K562 (cell line): ENCODE measurements at regions not wholly inside any gene's neighbourhood (a gene's known extent, or its start where the extent isn't known, plus 50 kb on each side); places are given as distances from the start of the nearest gene placed in this dataset.

Experiments
- CTCF ChIP-seq, 3 experiments: IDR thresholded peaks in 2 of 3; conservative IDR thresholded peaks in 1 of 3; 2 replicates each; pipeline ENCODE4 v1.5.1; 2011 to 2012; ENCODE audit warnings: low read length in 3 of 3, mild to moderate bottlenecking in 3 of 3, control low read depth in 2 of 3, improper control_type of control experiment in 1 of 3, inconsistent platforms in 1 of 3, low read depth in 1 of 3, mixed read lengths in 1 of 3, moderate library complexity in 1 of 3; ENCODE audit not compliant: insufficient read depth in 2 of 3
- GATAD2A ChIP-seq: fragments of 450-650 bp; IDR thresholded peaks from 2 replicates; pipeline ENCODE4 v1.6.1; 2017
- HDAC2 ChIP-seq: fragments of 450-650 bp; IDR thresholded peaks from 2 replicates; pipeline ENCODE4 v1.6.1; 2016; ENCODE audit warnings: mild to moderate bottlenecking
- HMGN3 ChIP-seq: IDR thresholded peaks from 2 replicates; pipeline ENCODE4 v1.6.1; 2011; ENCODE audit warnings: borderline replicate concordance, low read depth, mild to moderate bottlenecking, mixed read lengths, low read length; ENCODE audit not compliant: insufficient read length; ENCODE audit errors: extremely low read depth
- KLF13 ChIP-seq: fragments of 450-650 bp; IDR thresholded peaks from 2 replicates; pipeline ENCODE4 v1.6.1; 2016; ENCODE audit warnings: missing genetic modification characterization, low read depth, mild to moderate bottlenecking, missing compliant biosample characterization, moderate library complexity, borderline replicate concordance
- NCOA1 ChIP-seq: fragments of 450-650 bp; IDR thresholded peaks from 2 replicates; pipeline ENCODE4 v1.6.1; 2016; ENCODE audit warnings: low read depth

GRCh38 chr10:8481718-8482504 lies 427.4 kb downstream of the GATA3 start:
- TF ChIP-seq KLF13 (tag) (no peak), CTCF (IDR thresholded peaks at IDR 0.05 in 2 of 3, conservative IDR thresholded peaks at IDR 0.05 in 1 of 3; ENCODE audit: insufficient read depth in 2 of 3, low read depth in 1 of 3, low read length in 3 of 3) (no peak), GATAD2A (no peak), HDAC2 (no peak), NCOA1 (no peak), HMGN3 (no peak)
